MG63 (cell line): ENCODE measurements at regions not wholly inside any gene's neighbourhood (a gene's known extent, or its start where the extent isn't known, plus 50 kb on each side); places are given as distances from the start of the nearest gene placed in this dataset.
"Not testable (repeated sequence)": the region's sequence is repeated elsewhere in the genome, so short reads cannot be mapped to it uniquely, and the experiment has no call there.

ENCODE experiments used
- DNase-seq: peaks from one replicate; pipeline ENCODE4 v3.0.0-alpha.2; 2020
- H3K27me3 ChIP-seq: fragments of 250-450 bp; sonication (Bioruptor Pico); 2 replicates; pipeline ENCODE4 v1.5.1; 2020; ENCODE audit warnings: mild to moderate bottlenecking, moderate library complexity
- H3K36me3 ChIP-seq: fragments of 250-450 bp; sonication (Bioruptor Pico); 2 replicates; pipeline ENCODE4 v1.5.1; 2020; ENCODE audit warnings: mild to moderate bottlenecking, moderate library complexity
- H3K4me3 ChIP-seq: fragments of 250-450 bp; sonication (Bioruptor Pico); 2 replicates; pipeline ENCODE4 v1.5.1; 2020; ENCODE audit warnings: mild to moderate bottlenecking, moderate library complexity
- H3K9me3 ChIP-seq: fragments of 250-450 bp; sonication (Bioruptor Pico); 2 replicates; pipeline ENCODE4 v1.5.1; 2020; ENCODE audit warnings: mild to moderate bottlenecking, moderate library complexity

- Histone ChIP-seq H3K27me3 (no peaks in the 10 kb centered on the region), H3K9me3 (no peaks in the 10 kb centered on the region), H3K4me3 (no peak overlapping the region), H3K36me3 (no peaks in the 10 kb centered on the region)
- DNase-seq, result no peak
These were observed 61.2 kb upstream of the WNT7B start for GRCh38 chr22:46038174-46038487.

- no peak for DNase-seq
These were observed 61.8 kb upstream of the WNT7B start for GRCh38 chr22:46038516-46039430.

GRCh38 chr22:46039535-46039934, 62.6 kb upstream of the WNT7B start:
- no peaks in the 10 kb centered on the region for H3K9me3 ChIP-seq
- no peaks in the 10 kb centered on the region for H3K36me3 ChIP-seq
- DNase-seq, result no peak
- no peak overlapping the region for H3K4me3 ChIP-seq
- no peaks in the 10 kb centered on the region for H3K27me3 ChIP-seq

More at GRCh38 chr22:46038516-46039430, 61.8 kb upstream of the WNT7B start:
- Histone ChIP-seq H3K9me3 (no peaks in the 10 kb centered on the region), H3K36me3 (no peaks in the 10 kb centered on the region), H3K27me3 (no peaks in the 10 kb centered on the region), H3K4me3 (no peak overlapping the region)

- Histone ChIP-seq H3K9me3 (no peaks in the 10 kb centered on the region), H3K27me3 (no peaks in the 10 kb centered on the region), H3K36me3 (no peaks in the 10 kb centered on the region), H3K4me3 (no peak overlapping the region)
- no peak for DNase-seq
These were observed 63.8 kb upstream of the WNT7B start for GRCh38 chr22:46040471-46041465.

- Histone ChIP-seq H3K4me3 (no peak overlapping the region), H3K27me3 (no peaks in the 10 kb centered on the region), H3K36me3 (no peaks in the 10 kb centered on the region; the same call in 1 of the 2 replicates), H3K9me3 (no peaks in the 10 kb centered on the region)
- no peak for DNase-seq
These were observed 64.7 kb upstream of the WNT7B start for GRCh38 chr22:46041642-46042041.

GRCh38 chr22:46042786-46043185, 65.8 kb upstream of the WNT7B start:
- H3K9me3 ChIP-seq, result no peaks in the 10 kb centered on the region
- no peaks in the 10 kb centered on the region for H3K27me3 ChIP-seq
- H3K4me3 ChIP-seq, result no peak overlapping the region
- no peaks in the 10 kb centered on the region; the same call in 1 of the 2 replicates for H3K36me3 ChIP-seq
- peak; percentile 35 for DNase-seq

- Histone ChIP-seq H3K36me3 (no peaks in the 10 kb centered on the region; the same call in 1 of the 2 replicates), H3K9me3 (no peaks in the 10 kb centered on the region), H3K27me3 (no peaks in the 10 kb centered on the region), H3K4me3 (peak overlapping the region; percentile 60)
- DNase-seq, result no peak
These were observed 66.4 kb upstream of the WNT7B start for GRCh38 chr22:46043339-46043738.

GRCh38 chr22:46043816-46044620, 67.1 kb upstream of the WNT7B start:
- Histone ChIP-seq H3K4me3 (peak overlapping the region; percentile 60), H3K9me3 (no peaks in the 10 kb centered on the region), H3K36me3 (no peaks in the 10 kb centered on the region; the same call in 1 of the 2 replicates), H3K27me3 (no peaks in the 10 kb centered on the region)
- peak; percentile 64 for DNase-seq

GRCh38 chr22:46044621-46045458, 67.9 kb upstream of the WNT7B start:
- peak; percentile 35 for DNase-seq
- H3K4me3 ChIP-seq, result peak overlapping the region; percentile 60
- H3K9me3 ChIP-seq, result no peaks in the 10 kb centered on the region

GRCh38 chr22:46045459-46046298, 68.7 kb upstream of the WNT7B start:
- Histone ChIP-seq H3K27me3 (no peaks in the 10 kb centered on the region), H3K4me3 (peak overlapping the region; percentile 60)
- no peak for DNase-seq

More at GRCh38 chr22:46044621-46045458, 67.9 kb upstream of the WNT7B start:
- Histone ChIP-seq H3K36me3 (no peaks in the 10 kb centered on the region; the same call in 1 of the 2 replicates), H3K27me3 (no peaks in the 10 kb centered on the region)

GRCh38 chr22:46046299-46046685, 69.3 kb upstream of the WNT7B start:
- DNase-seq, result no peak

More at GRCh38 chr22:46045459-46046298, 68.7 kb upstream of the WNT7B start:
- H3K36me3 ChIP-seq, result no peaks in the 10 kb centered on the region; the same call in 1 of the 2 replicates
- H3K9me3 ChIP-seq, result no peaks in the 10 kb centered on the region

GRCh38 chr22:46047226-46047625, 70.3 kb upstream of the WNT7B start:
- H3K9me3 ChIP-seq, result no peaks in the 10 kb centered on the region
- no peaks in the 10 kb centered on the region; the same call in 1 of the 2 replicates for H3K36me3 ChIP-seq
- DNase-seq, result no peak
- H3K27me3 ChIP-seq, result no peaks in the 10 kb centered on the region
- no peak overlapping the region for H3K4me3 ChIP-seq

More at GRCh38 chr22:46046299-46046685, 69.3 kb upstream of the WNT7B start:
- H3K4me3 ChIP-seq, result no peak overlapping the region
- H3K27me3 ChIP-seq, result no peaks in the 10 kb centered on the region
- no peaks in the 10 kb centered on the region for H3K9me3 ChIP-seq
- no peaks in the 10 kb centered on the region; the same call in 1 of the 2 replicates for H3K36me3 ChIP-seq

GRCh38 chr22:46047841-46048595, 71.1 kb upstream of the WNT7B start:
- DNase-seq, result no peak
- H3K9me3 ChIP-seq, result no peaks in the 10 kb centered on the region
- no peaks in the 10 kb centered on the region for H3K27me3 ChIP-seq
- H3K36me3 ChIP-seq, result no peaks in the 10 kb centered on the region; the same call in 1 of the 2 replicates
- H3K4me3 ChIP-seq, result no peak overlapping the region

- not testable (repeated sequence) for H3K4me3 ChIP-seq, H3K9me3 ChIP-seq, DNase-seq, H3K27me3 ChIP-seq, H3K36me3 ChIP-seq
These were observed 71.7 kb upstream of the WNT7B start for GRCh38 chr22:46048661-46049060.
